Neuronal stem cell (in vitro differentiated cells): ENCODE measurements at regions not wholly inside any gene's neighbourhood (a gene's known extent, or its start where the extent isn't known, plus 50 kb on each side); places are given as distances from the start of the nearest gene placed in this dataset.
A peak's percentile ranks its signal among the peaks of the same experiment; 100 is the strongest.

ENCODE experiments used
- DNase-seq: peaks from one replicate; pipeline ENCODE4 v3.0.0-alpha.2; 2013; ENCODE audit warnings: low spot score
- H2AFZ ChIP-seq: one replicate; pipeline ENCODE4 v1.6.1; 2013; ENCODE audit warnings: mild to moderate bottlenecking, low read length, inconsistent platforms
- H2AK5ac ChIP-seq: 2 replicates; pipeline ENCODE4 v1.6.1; 2013; ENCODE audit warnings: low read depth, mild to moderate bottlenecking, inconsistent platforms, low read length, moderate library complexity, mixed read lengths
- H2BK120ac ChIP-seq: 2 replicates; pipeline ENCODE4 v1.6.1; 2013; ENCODE audit warnings: low read depth, mild to moderate bottlenecking, inconsistent platforms, low read length, moderate library complexity, mixed read lengths
- H2BK12ac ChIP-seq: one replicate; pipeline ENCODE4 v1.6.1; 2013; ENCODE audit warnings: low read length, inconsistent platforms
- H2BK15ac ChIP-seq: 2 replicates; pipeline ENCODE4 v1.6.1; 2013; ENCODE audit warnings: mild to moderate bottlenecking, low read length, inconsistent platforms, mixed read lengths
- H2BK5ac ChIP-seq: one replicate; pipeline ENCODE4 v1.6.1; 2013; ENCODE audit warnings: inconsistent platforms, mild to moderate bottlenecking, low read length, moderate library complexity
- H3K14ac ChIP-seq: one replicate; pipeline ENCODE4 v1.6.1; 2013; ENCODE audit warnings: low read length, inconsistent platforms
- H3K18ac ChIP-seq: 2 replicates; pipeline ENCODE4 v1.6.1; 2013; ENCODE audit warnings: low read length, inconsistent platforms
- H3K23ac ChIP-seq: 2 replicates; pipeline ENCODE4 v1.6.1; 2013; ENCODE audit warnings: low read depth, mild to moderate bottlenecking, mixed read lengths, low read length, inconsistent platforms; ENCODE audit not compliant: poor library complexity
- H3K27ac ChIP-seq: replicated peaks from 3 replicates; pipeline ENCODE4 v1.5.1; 2013; ENCODE audit warnings: low read length, inconsistent platforms
- H3K27me3 ChIP-seq, 3 experiments: 2 replicates each; pipeline ENCODE4 v1.6.1; 2013; ENCODE audit warnings: low read length in 3 of 3, mild to moderate bottlenecking in 2 of 3, inconsistent platforms in 1 of 3, low read depth in 1 of 3, mixed read lengths in 1 of 3, moderate library complexity in 1 of 3; ENCODE audit not compliant: control insufficient read depth in 3 of 3, insufficient read depth in 3 of 3
- H3K36me3 ChIP-seq, 2 donors: replicated peaks in 1 of 2; 2 replicates each; pipeline ENCODE4 v1.6.1; 2013; ENCODE audit warnings: low read length in 2 of 2; ENCODE audit not compliant: control insufficient read depth in 2 of 2, insufficient read depth in 2 of 2
- H3K4ac ChIP-seq: 2 replicates; pipeline ENCODE4 v1.6.1; 2013; ENCODE audit warnings: inconsistent platforms, mild to moderate bottlenecking, low read length, moderate library complexity
- H3K4me1 ChIP-seq, 2 donors: 1 replicate in 1 of 2; 2 replicates in 1 of 2; pipeline ENCODE4 v1.6.1; 2013; ENCODE audit warnings: low read length in 2 of 2, low read depth in 1 of 2; ENCODE audit not compliant: control insufficient read depth in 2 of 2, insufficient read depth in 1 of 2
- H3K4me2 ChIP-seq: one replicate; pipeline ENCODE4 v1.6.1; 2013; ENCODE audit warnings: mild to moderate bottlenecking, low read length, inconsistent platforms; ENCODE audit not compliant: insufficient read depth, poor library complexity, severe bottlenecking
- H3K4me3 ChIP-seq, 2 donors: 2 replicates each; pipeline ENCODE4 v1.5.1; 2013; ENCODE audit warnings: low read length in 2 of 2, mild to moderate bottlenecking in 2 of 2, inconsistent platforms in 1 of 2, moderate library complexity in 1 of 2
- H3K79me1 ChIP-seq: one replicate; pipeline ENCODE4 v1.6.1; 2013; ENCODE audit warnings: low read depth, mild to moderate bottlenecking, inconsistent platforms, low read length, moderate library complexity
- H3K9ac ChIP-seq: one replicate; pipeline ENCODE4 v1.6.1; 2013; ENCODE audit warnings: mild to moderate bottlenecking, low read depth, low read length, inconsistent platforms; ENCODE audit not compliant: poor library complexity
- H3K9me3 ChIP-seq, 2 donors: replicated peaks in 1 of 2; 2 replicates each; pipeline versions ENCODE3 to v1.6.1; 2013; ENCODE audit warnings: low read length in 2 of 2, mild to moderate bottlenecking in 2 of 2, inconsistent platforms in 1 of 2, low read depth in 1 of 2, mixed read lengths in 1 of 2, moderate library complexity in 1 of 2; ENCODE audit not compliant: control insufficient read depth in 2 of 2, insufficient read depth in 1 of 2
- H4K8ac ChIP-seq: one replicate; pipeline ENCODE4 v1.6.1; 2013; ENCODE audit warnings: low read depth, mild to moderate bottlenecking, inconsistent platforms, low read length, moderate library complexity
- H4K91ac ChIP-seq: one replicate; pipeline ENCODE4 v1.6.1; 2013; ENCODE audit warnings: low read length, low read depth, mild to moderate bottlenecking, inconsistent platforms; ENCODE audit not compliant: poor library complexity
- WGBS, 2 donors: extraction: QIAGEN DNeasy Blood & Tissue Kit; methylation state at CpG; one replicate each; pipeline ENCODE4 v1.1.7; 2013; ENCODE audit warnings: missing lambda C conversion rate in 2 of 2, mixed read lengths in 1 of 2; ENCODE audit not compliant: insufficient read length in 2 of 2, insufficient replicate concordance in 1 of 2; ENCODE audit errors: extremely low coverage in 2 of 2; 5-methylcytosine and 5-hydroxymethylcytosine counted together

- no peaks in the 10 kb centered on the region for H3K79me1 ChIP-seq
- peak overlapping the region; percentile 31 for H3K9ac ChIP-seq
- H2BK5ac ChIP-seq, result no peak overlapping the region
- H4K8ac ChIP-seq, result no peak overlapping the region
- no peak overlapping the region for H2BK15ac ChIP-seq
- peaks cover 0 to 7% of the 10 kb centered on the region in 2 donors for H3K4me1 ChIP-seq
- H3K4ac ChIP-seq, result no peak overlapping the region
- H3K18ac ChIP-seq, result peak overlapping the region; percentile 83
- no peak overlapping the region for H2BK120ac ChIP-seq
- no peak for DNase-seq
- peak overlapping the region; percentile 99 for H3K14ac ChIP-seq
- no peak overlapping the region for H3K4me3 ChIP-seq
- WGBS, 2 donors, result no CpG with 5 or more reads among the region's 25 CpGs
- peak overlapping the region; percentile 51 for H2AK5ac ChIP-seq
- H2BK12ac ChIP-seq, result peak overlapping the region; percentile 76
- H3K27me3 ChIP-seq, result no peaks in the 10 kb centered on the region
- no peaks in the 10 kb centered on the region for H3K36me3 ChIP-seq
- peak overlapping the region; percentile 48 for H3K23ac ChIP-seq
- no peak overlapping the region for H2AFZ ChIP-seq
- no peaks in the 10 kb centered on the region for H3K9me3 ChIP-seq
- no peak overlapping the region for H3K4me2 ChIP-seq
- no peak overlapping the region for H3K27ac ChIP-seq
- peak overlapping the region; percentile 13 for H4K91ac ChIP-seq
Observed at GRCh38 chr16:85428899-85429775, 184.0 kb upstream of the GSE1 start.

DNA sequence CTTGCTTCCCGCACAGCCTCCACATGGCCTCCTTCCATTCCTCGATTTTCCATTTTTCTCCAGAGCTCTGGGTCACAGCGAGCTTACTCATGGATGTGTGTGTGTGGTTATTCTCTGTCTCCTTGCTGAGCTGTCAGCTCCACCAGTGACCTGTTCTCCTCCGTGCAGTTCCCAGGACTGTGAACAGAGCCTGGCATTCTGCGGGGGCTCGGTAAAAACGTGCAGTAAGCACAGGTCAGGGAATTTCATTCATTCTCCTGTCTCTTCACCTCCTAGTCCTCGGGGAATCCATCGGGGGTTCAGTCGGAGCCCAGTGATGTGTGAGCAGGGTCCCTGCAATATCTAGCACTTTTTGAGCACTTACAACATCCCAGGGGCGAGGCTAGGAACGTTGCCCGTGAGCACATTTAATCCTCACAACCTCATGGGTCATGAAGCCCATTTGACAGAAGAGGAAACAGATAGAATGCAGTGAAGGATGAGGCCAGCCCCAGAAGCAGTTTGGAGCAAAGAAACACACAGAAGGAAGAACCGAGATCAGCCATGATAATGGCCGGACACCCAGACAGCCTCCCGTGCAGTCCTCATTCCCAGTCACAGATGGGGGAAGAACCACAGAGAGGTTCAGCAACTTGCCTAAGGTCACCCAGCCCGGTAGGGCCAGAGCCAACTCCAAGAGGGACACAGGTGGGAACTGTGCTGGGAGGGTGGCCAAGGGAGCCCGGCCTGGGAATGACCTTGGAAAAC lies 183.2 kb upstream of the GSE1 start:
- Histone ChIP-seq H3K4me3 (no peak overlapping the region), H3K9ac (no peak overlapping the region), H2AFZ (no peak overlapping the region), H3K4ac (no peak overlapping the region), H3K36me3 (no peaks in the 10 kb centered on the region), H3K4me2 (no peak overlapping the region), H2BK12ac (no peak overlapping the region), H3K27ac (no peak overlapping the region), H3K14ac (peak overlapping the region; percentile 42), H3K23ac (no peak overlapping the region), H2BK5ac (no peak overlapping the region), H4K8ac (no peak overlapping the region), H3K9me3 (no peaks in the 10 kb centered on the region), H3K79me1 (peaks cover 2% of the 10 kb centered on the region), H2BK120ac (no peak overlapping the region), H3K4me1 (peaks cover 0 to 7% of the 10 kb centered on the region in 2 donors), H3K27me3 (no peaks in the 10 kb centered on the region), H3K18ac (peak overlapping the region; percentile 83), H4K91ac (no peak overlapping the region), H2BK15ac (peak overlapping the region; percentile 30), H2AK5ac (peak overlapping the region; percentile 64)
- no peak for DNase-seq
- whole genome bisulfite sequencing, 2 donors, result no CpG with 5 or more reads among the region's 18 CpGs

GRCh38 chr16:85430523-85431421 lies 182.3 kb upstream of the GSE1 start:
- peak overlapping the region; percentile 72 for H2AK5ac ChIP-seq

More at GRCh38 chr16:85430523-85431421, 182.3 kb upstream of the GSE1 start:
- H3K4me3 ChIP-seq, result no peak overlapping the region
- H3K4me2 ChIP-seq, result no peak overlapping the region
- no peak overlapping the region for H4K91ac ChIP-seq
- DNase-seq, result no peak
- peak overlapping the region; percentile 61 for H3K18ac ChIP-seq
- no peak overlapping the region for H2BK12ac ChIP-seq
- no peak overlapping the region for H3K4ac ChIP-seq
- no peak overlapping the region for H3K9ac ChIP-seq
- H2BK15ac ChIP-seq, result peak overlapping the region; percentile 30
- no peak overlapping the region for H4K8ac ChIP-seq
- H2BK120ac ChIP-seq, result no peak overlapping the region
- H3K36me3 ChIP-seq, result no peaks in the 10 kb centered on the region
- no peaks in the 10 kb centered on the region for H3K9me3 ChIP-seq
- no peak overlapping the region for H3K27ac ChIP-seq
- H3K79me1 ChIP-seq, result peaks cover 2% of the 10 kb centered on the region
- H3K4me1 ChIP-seq, result peaks cover 4 to 13% of the 10 kb centered on the region in 2 donors
- H3K23ac ChIP-seq, result no peak overlapping the region
- H3K27me3 ChIP-seq, result no peaks in the 10 kb centered on the region
- no peak overlapping the region for H2BK5ac ChIP-seq
- WGBS, 2 donors, result no CpG with 5 or more reads among the region's 37 CpGs
- no peak overlapping the region for H3K14ac ChIP-seq
- no peak overlapping the region for H2AFZ ChIP-seq
